SK-N-SH treated with all-trans-retinoic acid at 6 μM for 48 hours (cell line): ENCODE measurements at regions not wholly inside any gene's neighbourhood (a gene's known extent, or its start where the extent isn't known, plus 50 kb on each side); places are given as distances from the start of the nearest gene placed in this dataset.

ENCODE experiments used
- ATAC-seq: fragments of 200-7000 bp; cut with Tn5 transposase; 3 replicates; pipeline ENCODE4 v1.9.1; 2020; ENCODE audit warnings: mild to moderate bottlenecking, moderate library complexity
- ARNTL ChIP-seq: fragments of 450-650 bp; formaldehyde crosslinking; IDR thresholded peaks from 2 replicates; pipeline ENCODE4 v1.5.0; 2020; ENCODE audit warnings: low read depth, mild to moderate bottlenecking, moderate library complexity, borderline replicate concordance
- BACH2 ChIP-seq: fragments of 250-450 bp; sonication (Bioruptor Pico); IDR thresholded peaks from 2 replicates; pipeline ENCODE4 v1.9.0; 2021; ENCODE audit warnings: mild to moderate bottlenecking, borderline replicate concordance
- CSDC2 ChIP-seq: fragments of 250-450 bp; sonication (Bioruptor Pico); IDR thresholded peaks from 2 replicates; pipeline ENCODE4 v1.5.0; 2020; ENCODE audit warnings: mild to moderate bottlenecking, moderate library complexity
- CSRNP3 ChIP-seq: fragments of 250-450 bp; sonication (Bioruptor Pico); IDR thresholded peaks from 2 replicates; pipeline ENCODE4 v1.5.1; 2021; ENCODE audit warnings: mild to moderate bottlenecking, moderate library complexity
- ESRRG ChIP-seq: fragments of 250-450 bp; sonication (Bioruptor Pico); IDR thresholded peaks from 2 replicates; pipeline ENCODE4 v1.6.1; 2021; ENCODE audit warnings: mild to moderate bottlenecking
- GLIS3 ChIP-seq: fragments of 250-450 bp; sonication (Bioruptor Pico); IDR thresholded peaks from 2 replicates; pipeline ENCODE4 v1.5.0; 2020; ENCODE audit warnings: mild to moderate bottlenecking, moderate library complexity
- ISL1 ChIP-seq: fragments of 250-450 bp; sonication (Bioruptor Pico); IDR thresholded peaks from 2 replicates; pipeline ENCODE4 v2.1.2; 2022; ENCODE audit warnings: mild to moderate bottlenecking, moderate library complexity
- OSR1 ChIP-seq: fragments of 250-450 bp; sonication (Bioruptor Pico); IDR thresholded peaks from 2 replicates; pipeline ENCODE4 v1.8.0; 2022; ENCODE audit warnings: moderate library complexity, mild to moderate bottlenecking, inconsistent platforms
- PATZ1 ChIP-seq: fragments of 250-450 bp; sonication (Bioruptor Pico); IDR thresholded peaks from 2 replicates; pipeline ENCODE4 v1.8.0; 2020; ENCODE audit warnings: mild to moderate bottlenecking, moderate library complexity, borderline replicate concordance
- PPARA ChIP-seq: fragments of 250-450 bp; sonication (Bioruptor Pico); IDR thresholded peaks from 2 replicates; pipeline ENCODE4 v1.5.0; 2020; ENCODE audit warnings: mild to moderate bottlenecking, borderline replicate concordance
- RARB ChIP-seq: fragments of 250-450 bp; sonication (Bioruptor Pico); IDR thresholded peaks from 2 replicates; pipeline ENCODE4 v1.8.0; 2021; ENCODE audit warnings: mild to moderate bottlenecking, moderate library complexity
- SNAI2 ChIP-seq: fragments of 250-450 bp; sonication (Bioruptor Pico); IDR thresholded peaks from 2 replicates; pipeline ENCODE4 v1.5.0; 2020; ENCODE audit warnings: mild to moderate bottlenecking, moderate library complexity
- TCF4 ChIP-seq: fragments of 250-450 bp; sonication (Bioruptor Pico); IDR thresholded peaks from 2 replicates; pipeline ENCODE4 v1.8.0; 2021; ENCODE audit warnings: mild to moderate bottlenecking, moderate library complexity, borderline replicate concordance
- TOX ChIP-seq: fragments of 250-450 bp; sonication (Bioruptor Pico); IDR thresholded peaks from 2 replicates; pipeline ENCODE4 v1.8.0; 2021; ENCODE audit warnings: mild to moderate bottlenecking, moderate library complexity, borderline replicate concordance
- TSHZ2 ChIP-seq: fragments of 250-450 bp; sonication (Bioruptor Pico); IDR thresholded peaks from 2 replicates; pipeline ENCODE4 v1.5.0; 2020; ENCODE audit warnings: mild to moderate bottlenecking, moderate library complexity
- ZC3H10 ChIP-seq: fragments of 250-450 bp; sonication (Bioruptor Pico); IDR thresholded peaks from 2 replicates; pipeline ENCODE4 v1.5.1; 2021; ENCODE audit warnings: mild to moderate bottlenecking, moderate library complexity
- ZFP3 ChIP-seq: fragments of 250-450 bp; sonication (Bioruptor Pico); IDR thresholded peaks from 2 replicates; pipeline ENCODE4 v1.5.0; 2020; ENCODE audit warnings: mild to moderate bottlenecking, moderate library complexity
- ZFP30 ChIP-seq: fragments of 450-650 bp; formaldehyde crosslinking; IDR thresholded peaks from 2 replicates; pipeline ENCODE4 v1.5.0; 2022; ENCODE audit warnings: mild to moderate bottlenecking, moderate library complexity
- ZNF565 ChIP-seq: fragments of 450-650 bp; formaldehyde crosslinking; conservative IDR thresholded peaks from 2 replicates; pipeline ENCODE4 v1.5.0; 2020; ENCODE audit warnings: low read depth, mild to moderate bottlenecking, moderate library complexity
- ZNF70 ChIP-seq: fragments of 450-650 bp; formaldehyde crosslinking; IDR thresholded peaks from 2 replicates; pipeline ENCODE4 v1.5.0; 2020; ENCODE audit warnings: mild to moderate bottlenecking, moderate library complexity
- ZNF8 ChIP-seq: fragments of 450-650 bp; formaldehyde crosslinking; IDR thresholded peaks from 2 replicates; pipeline ENCODE4 v1.5.0; 2020; ENCODE audit warnings: mild to moderate bottlenecking, moderate library complexity
- TF ChIP-seq, protein P1 (sequence below): fragments of 250-450 bp; sonication (Bioruptor Pico); IDR thresholded peaks from 2 replicates; pipeline ENCODE4 v1.8.0; 2021; ENCODE audit warnings: low read depth, mild to moderate bottlenecking, moderate library complexity, borderline replicate concordance
- TF ChIP-seq, protein P2 (sequence below): fragments of 250-450 bp; sonication (Bioruptor Pico); IDR thresholded peaks from 2 replicates; pipeline ENCODE4 v1.5.1; 2020; ENCODE audit warnings: low read depth, mild to moderate bottlenecking, moderate library complexity

DNA sequence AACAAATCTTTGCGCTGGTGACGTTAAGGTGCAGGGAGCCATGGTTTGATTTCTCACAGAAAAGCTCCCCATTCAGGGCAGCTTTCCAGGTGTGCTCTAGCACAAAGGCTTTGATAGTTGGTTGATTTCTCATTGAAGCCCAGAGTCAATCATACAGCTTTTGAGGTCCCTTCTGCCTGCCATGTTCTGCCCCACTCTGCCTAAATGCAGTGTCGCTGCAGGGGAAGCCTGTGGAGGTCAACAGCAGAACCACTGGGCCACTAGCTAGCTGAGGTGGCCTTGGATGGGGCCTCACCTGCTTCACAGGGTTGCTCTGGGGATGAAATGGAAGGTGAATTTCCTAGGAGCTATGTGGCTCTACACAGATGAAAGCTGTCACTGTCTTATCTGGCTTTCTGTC is 278.3 kb downstream of the TLE3 start (continued):
- TF ChIP-seq BACH2 (CRISPR knock-in tag): no peak

DNA sequence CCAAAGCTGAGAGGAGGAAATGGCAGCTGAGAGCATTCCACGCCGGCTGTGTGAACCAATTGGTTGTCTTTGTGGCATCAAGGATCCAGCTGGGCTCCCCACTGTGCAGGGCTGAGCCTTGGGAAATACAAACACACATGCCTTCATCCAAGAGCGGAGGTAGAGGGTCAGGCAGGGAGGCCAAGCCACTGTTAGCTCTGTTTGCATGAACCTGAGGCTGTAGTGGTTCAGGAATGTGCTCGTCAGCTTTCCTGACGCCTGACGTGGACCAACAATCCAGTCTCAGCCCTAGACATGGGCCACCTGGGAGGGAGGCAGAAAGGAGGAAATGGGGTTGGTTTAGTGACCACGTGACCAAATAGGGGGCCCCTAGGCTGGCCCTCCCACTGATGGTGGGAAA is 276.9 kb downstream of the TLE3 start:
- no peak for ATAC-seq
- TF ChIP-seq BACH2 (CRISPR knock-in tag) (no peak), TOX (CRISPR knock-in tag) (no peak), ZNF8 (CRISPR knock-in tag) (no peak), ISL1 (no peak), ESRRG (no peak), TCF4 (CRISPR knock-in tag) (no peak), ZC3H10 (no peak), ZFP30 (CRISPR knock-in tag) (no peak), SNAI2 (CRISPR knock-in tag) (no peak), GLIS3 (CRISPR knock-in tag) (no peak), RARB (no peak), ARNTL (no peak), CSDC2 (CRISPR knock-in tag) (no peak), PATZ1 (CRISPR knock-in tag) (no peak)
- TF ChIP-seq, protein P1, sequence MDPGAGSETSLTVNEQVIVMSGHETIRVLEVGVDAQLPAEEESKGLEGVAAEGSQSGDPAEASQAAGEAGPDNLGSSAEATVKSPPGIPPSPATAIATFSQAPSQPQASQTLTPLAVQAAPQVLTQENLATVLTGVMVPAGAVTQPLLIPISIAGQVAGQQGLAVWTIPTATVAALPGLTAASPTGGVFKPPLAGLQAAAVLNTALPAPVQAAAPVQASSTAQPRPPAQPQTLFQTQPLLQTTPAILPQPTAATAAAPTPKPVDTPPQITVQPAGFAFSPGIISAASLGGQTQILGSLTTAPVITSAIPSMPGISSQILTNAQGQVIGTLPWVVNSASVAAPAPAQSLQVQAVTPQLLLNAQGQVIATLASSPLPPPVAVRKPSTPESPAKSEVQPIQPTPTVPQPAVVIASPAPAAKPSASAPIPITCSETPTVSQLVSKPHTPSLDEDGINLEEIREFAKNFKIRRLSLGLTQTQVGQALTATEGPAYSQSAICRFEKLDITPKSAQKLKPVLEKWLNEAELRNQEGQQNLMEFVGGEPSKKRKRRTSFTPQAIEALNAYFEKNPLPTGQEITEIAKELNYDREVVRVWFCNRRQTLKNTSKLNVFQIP: no peak
- TF ChIP-seq, protein P2, sequence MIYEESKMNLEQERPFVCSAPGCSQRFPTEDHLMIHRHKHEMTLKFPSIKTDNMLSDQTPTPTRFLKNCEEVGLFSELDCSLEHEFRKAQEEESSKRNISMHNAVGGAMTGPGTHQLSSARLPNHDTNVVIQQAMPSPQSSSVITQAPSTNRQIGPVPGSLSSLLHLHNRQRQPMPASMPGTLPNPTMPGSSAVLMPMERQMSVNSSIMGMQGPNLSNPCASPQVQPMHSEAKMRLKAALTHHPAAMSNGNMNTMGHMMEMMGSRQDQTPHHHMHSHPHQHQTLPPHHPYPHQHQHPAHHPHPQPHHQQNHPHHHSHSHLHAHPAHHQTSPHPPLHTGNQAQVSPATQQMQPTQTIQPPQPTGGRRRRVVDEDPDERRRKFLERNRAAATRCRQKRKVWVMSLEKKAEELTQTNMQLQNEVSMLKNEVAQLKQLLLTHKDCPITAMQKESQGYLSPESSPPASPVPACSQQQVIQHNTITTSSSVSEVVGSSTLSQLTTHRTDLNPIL (CRISPR knock-in tag): no peak

DNA sequence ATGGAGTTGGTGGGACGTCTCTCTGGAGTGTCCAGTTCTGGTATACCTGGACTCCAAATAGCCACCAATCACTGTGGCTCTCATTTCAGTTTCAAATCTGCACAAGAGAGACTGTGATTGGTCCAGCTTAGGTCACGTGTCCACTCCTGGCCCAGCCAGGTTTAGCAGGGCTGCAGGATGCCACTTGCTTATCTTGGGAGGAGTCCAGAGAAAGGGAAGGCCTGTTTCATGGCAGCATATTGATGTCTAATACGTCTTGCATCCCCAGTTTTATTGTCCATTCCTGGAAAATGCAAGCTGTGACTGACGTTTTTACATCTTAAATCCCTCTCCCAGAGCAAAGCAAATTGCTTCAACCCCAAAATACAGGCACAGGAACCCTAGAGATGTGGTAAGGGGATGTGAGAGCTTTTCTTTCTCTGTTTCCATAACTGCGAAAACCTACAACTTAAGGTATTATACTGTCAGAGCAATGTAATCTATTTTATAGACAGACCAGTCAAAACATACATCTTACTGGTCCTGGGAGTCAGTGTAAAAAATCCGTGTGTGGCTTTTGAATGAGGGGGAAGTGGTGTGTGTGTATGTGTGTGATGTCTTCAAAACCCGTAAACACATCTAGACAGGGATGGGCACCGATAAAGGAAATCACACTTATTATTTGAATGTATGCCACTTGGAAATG is 274.4 kb downstream of the TLE3 start:
- peak; percentile 58; the same call in 2 of the 3 replicates for ATAC-seq
- no peak for TF ChIP-seq OSR1 (CRISPR knock-in tag)
- TF ChIP-seq, protein P1: no peak
- TF ChIP-seq ZFP3 (CRISPR knock-in tag): no peak
- no peak for TF ChIP-seq RARB
- no peak for TF ChIP-seq ISL1
- TF ChIP-seq ZNF70: no peak
- TF ChIP-seq CSRNP3 (CRISPR knock-in tag): no peak
- no peak for TF ChIP-seq ZC3H10
- TF ChIP-seq ZNF8 (CRISPR knock-in tag): no peak
- TF ChIP-seq ZNF565 (CRISPR knock-in tag): no peak
- no peak for TF ChIP-seq TCF4 (CRISPR knock-in tag)
- no peak for TF ChIP-seq PATZ1 (CRISPR knock-in tag)
- TF ChIP-seq ARNTL: no peak
- no peak for TF ChIP-seq ZFP30 (CRISPR knock-in tag)
- TF ChIP-seq TSHZ2 (CRISPR knock-in tag): no peak
- TF ChIP-seq PPARA (CRISPR knock-in tag): no peak
- TF ChIP-seq GLIS3 (CRISPR knock-in tag): no peak
- no peak for TF ChIP-seq TOX (CRISPR knock-in tag)
